ENCODE measurements at regions not wholly inside any gene's neighbourhood (a gene's known extent, or its start where the extent isn't known, plus 50 kb on each side); places are given as distances from the start of the nearest gene placed in this dataset.

DNA sequence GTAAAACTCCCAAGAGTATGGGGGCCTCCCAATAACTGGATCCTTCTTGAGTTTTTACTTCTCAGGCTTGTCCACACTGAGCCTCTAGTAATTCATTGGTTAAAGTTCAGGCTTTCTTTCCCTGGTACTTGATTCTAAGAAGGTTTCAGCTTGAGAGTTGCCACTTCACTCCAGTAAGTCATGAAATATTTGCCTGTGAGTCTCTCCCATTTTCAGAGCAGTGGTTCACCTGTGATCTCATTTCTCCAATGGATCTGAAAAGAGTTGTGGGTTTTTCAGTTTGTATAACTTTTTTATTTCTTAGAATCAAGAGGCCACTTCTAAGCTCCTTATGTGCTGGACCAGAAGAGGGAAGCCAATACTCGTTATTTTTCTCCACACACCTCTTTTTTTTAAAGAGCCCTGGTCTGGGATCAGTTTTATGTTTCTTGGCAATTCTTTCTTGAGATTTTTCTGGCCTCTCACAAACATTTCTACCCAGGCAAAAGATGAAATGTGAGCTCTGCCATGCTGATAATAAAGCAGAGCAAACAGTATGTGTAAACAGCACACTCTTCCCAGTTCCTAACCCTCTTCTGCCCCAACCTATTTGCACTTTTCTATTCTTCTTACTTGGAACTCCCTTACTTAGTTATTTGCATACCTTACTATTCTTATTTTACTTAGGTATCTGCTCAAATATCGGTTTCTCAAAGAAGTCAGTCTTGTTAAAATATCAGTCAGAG is 983.4 kb downstream of the CCSER2 start:
- no peak for TF ChIP-seq POLR2A (IDR thresholded peaks at IDR 0.05)
- TF ChIP-seq, protein P1, sequence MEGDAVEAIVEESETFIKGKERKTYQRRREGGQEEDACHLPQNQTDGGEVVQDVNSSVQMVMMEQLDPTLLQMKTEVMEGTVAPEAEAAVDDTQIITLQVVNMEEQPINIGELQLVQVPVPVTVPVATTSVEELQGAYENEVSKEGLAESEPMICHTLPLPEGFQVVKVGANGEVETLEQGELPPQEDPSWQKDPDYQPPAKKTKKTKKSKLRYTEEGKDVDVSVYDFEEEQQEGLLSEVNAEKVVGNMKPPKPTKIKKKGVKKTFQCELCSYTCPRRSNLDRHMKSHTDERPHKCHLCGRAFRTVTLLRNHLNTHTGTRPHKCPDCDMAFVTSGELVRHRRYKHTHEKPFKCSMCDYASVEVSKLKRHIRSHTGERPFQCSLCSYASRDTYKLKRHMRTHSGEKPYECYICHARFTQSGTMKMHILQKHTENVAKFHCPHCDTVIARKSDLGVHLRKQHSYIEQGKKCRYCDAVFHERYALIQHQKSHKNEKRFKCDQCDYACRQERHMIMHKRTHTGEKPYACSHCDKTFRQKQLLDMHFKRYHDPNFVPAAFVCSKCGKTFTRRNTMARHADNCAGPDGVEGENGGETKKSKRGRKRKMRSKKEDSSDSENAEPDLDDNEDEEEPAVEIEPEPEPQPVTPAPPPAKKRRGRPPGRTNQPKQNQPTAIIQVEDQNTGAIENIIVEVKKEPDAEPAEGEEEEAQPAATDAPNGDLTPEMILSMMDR (IDR thresholded peaks at IDR 0.05), result no peak
- 20 to 34% methylated on average over 2 of the region's 2 CpGs for WGBS, 2 donors
- no peak overlapping the region for H3K27ac ChIP-seq

DNA sequence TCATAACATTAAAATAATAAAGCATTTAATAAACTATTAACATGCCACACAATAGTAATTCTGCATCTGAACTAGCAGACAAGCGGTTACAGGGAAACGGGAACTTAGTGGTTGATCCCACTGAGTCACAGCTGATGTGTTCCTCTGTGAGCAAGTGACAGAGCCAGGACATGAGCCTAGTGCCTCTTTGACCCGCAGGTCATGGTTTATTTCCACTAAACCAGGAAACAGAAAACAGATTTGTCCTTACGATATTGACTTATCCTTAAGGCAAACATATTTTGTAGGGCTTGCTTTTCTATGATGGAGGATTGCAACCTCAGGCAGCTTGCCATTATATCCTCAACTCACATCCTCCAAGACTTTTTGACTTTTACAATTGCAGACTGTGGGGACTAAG is 987.3 kb downstream of the CCSER2 start:
- Histone ChIP-seq H3K27ac (no peak overlapping the region), H3K36me3 (no peaks in the 10 kb centered on the region), H3K9me3 (no peaks in the 10 kb centered on the region), H3K27me3 (no peaks in the 10 kb centered on the region), H3K4me1 (no peaks in the 10 kb centered on the region), H3K4me3 (no peak overlapping the region)
- intact Hi-C loops (cut with DNase I), result no loop called here
- 72 to 75% methylated on average over 4 of the region's 4 CpGs for WGBS, 2 donors
- DNase-seq, result no peak
- TF ChIP-seq, protein P1 (IDR thresholded peaks at IDR 0.05), result no peak
- TF ChIP-seq POLR2A (IDR thresholded peaks at IDR 0.05), result no peak

More for the DNA sequence above, 983.4 kb downstream of the CCSER2 start:
- DNase-seq, result no peak
- Histone ChIP-seq H3K4me3 (no peak overlapping the region), H3K36me3 (no peaks in the 10 kb centered on the region), H3K27me3 (no peaks in the 10 kb centered on the region), H3K9me3 (no peaks in the 10 kb centered on the region), H3K4me1 (no peaks in the 10 kb centered on the region)
- intact Hi-C loops (cut with DNase I), result no loop called here

DNA sequence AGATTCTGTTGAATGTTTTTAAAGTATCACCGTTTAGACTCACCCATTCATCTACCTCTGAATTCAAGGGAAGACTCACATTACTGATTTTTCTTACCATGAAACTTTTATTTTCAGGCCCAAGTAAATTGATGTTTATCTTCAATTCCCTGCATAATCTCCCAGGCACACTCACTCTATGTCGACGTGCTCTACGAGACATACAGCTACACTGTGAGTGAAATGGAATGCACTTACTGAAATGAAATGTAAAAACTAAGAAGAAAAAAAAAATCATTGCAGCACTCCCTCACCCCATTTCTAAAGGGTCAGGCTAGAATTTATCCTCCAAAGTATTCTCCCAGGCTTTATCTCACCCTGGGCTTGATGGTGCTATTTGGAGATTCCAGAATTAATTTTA is 987.9 kb downstream of the CCSER2 start:
- 83 to 91% methylated on average over 4 of the region's 4 CpGs for WGBS, 2 donors
- Histone ChIP-seq H3K4me1 (no peaks in the 10 kb centered on the region), H3K27ac (no peak overlapping the region), H3K27me3 (no peaks in the 10 kb centered on the region), H3K36me3 (no peaks in the 10 kb centered on the region), H3K9me3 (no peaks in the 10 kb centered on the region), H3K4me3 (no peak overlapping the region)
- no peak for DNase-seq
- intact Hi-C loops (cut with DNase I), result no loop called here
- TF ChIP-seq, protein P1 (IDR thresholded peaks at IDR 0.05), result no peak
- no peak for TF ChIP-seq POLR2A (IDR thresholded peaks at IDR 0.05)

DNA sequence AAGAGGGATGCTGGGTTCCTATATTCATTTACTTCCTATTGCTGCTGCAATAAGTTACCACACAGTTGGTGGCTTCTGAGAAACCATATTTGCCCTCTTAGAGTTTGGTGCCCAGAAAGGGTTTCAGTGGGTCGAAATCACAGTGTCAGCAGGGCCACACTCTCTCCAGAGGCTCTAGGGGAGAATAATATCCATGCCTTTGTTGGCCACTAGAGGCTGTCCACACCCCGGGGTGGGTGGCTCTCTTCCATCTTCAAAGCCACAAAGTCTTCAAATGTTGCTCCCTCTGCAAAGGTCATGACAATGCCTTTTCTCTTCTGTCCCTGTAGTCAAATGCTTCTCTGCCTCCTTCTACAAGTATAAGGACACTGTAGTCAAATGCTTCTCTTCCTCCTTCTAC is 989.4 kb downstream of the CCSER2 start:
- no peaks in the 10 kb centered on the region for H3K4me1 ChIP-seq
- no peak for DNase-seq
- no peak for TF ChIP-seq POLR2A (IDR thresholded peaks at IDR 0.05)
- TF ChIP-seq, protein P1 (IDR thresholded peaks at IDR 0.05), result no peak
- no peaks in the 10 kb centered on the region for H3K9me3 ChIP-seq
- H3K4me3 ChIP-seq, result no peak overlapping the region
- H3K36me3 ChIP-seq, result no peaks in the 10 kb centered on the region
- intact Hi-C loops (cut with DNase I), result no loop called here
- WGBS, 2 donors, result 65 to 92% methylated on average over 2 of the region's 2 CpGs
- no peak overlapping the region for H3K27ac ChIP-seq
- H3K27me3 ChIP-seq, result no peaks in the 10 kb centered on the region

DNA sequence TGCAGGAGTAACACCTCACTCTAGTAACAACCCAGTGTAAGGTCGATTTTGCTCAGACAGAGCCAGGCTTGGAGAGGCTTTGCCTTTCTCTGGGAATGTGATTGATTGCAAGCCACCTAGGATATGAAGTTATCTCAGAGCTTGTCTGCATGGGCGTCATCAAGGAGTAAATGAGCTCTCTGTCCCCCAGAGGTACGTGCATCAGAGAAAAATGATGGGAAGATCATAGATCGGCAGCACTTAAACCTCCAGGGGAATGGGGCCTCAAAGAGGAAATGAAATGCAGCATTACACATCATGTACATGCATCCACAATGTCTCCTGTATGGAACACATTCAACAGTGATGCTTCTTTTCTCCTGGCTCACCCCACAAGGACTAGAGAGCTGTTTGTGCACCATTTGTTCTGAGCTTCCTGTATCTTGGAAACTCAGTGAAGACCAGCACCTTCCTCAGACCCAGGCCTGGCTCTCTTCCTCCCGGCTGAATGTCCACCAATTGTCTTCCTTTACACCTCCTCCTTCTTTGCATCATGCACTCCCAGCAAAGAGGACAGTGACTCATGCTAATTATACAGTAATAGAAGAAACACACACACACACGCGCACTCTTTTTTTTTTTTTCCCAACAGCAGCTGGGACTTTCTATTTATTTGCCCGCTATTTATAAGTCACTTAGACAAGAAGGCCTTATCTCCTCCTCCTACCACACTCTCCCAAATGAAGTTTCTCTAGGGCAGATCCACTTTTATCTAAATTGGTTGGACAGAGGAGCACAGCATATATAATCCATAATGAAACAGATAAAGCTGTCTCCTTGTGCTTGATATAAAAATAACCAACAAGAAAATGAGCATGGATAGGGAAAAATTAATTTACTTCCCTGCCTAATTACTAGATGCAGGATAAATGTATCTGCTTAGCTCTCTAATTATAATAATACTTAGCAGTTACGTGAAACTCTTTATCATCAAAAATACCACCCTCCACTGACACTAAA is 990.7 kb downstream of the CCSER2 start:
- WGBS, 2 donors, result 54 to 56% methylated on average over 9 of the region's 9 CpGs
- H3K4me3 ChIP-seq, result no peak overlapping the region
- no peaks in the 10 kb centered on the region for H3K9me3 ChIP-seq
- H3K4me1 ChIP-seq, result no peaks in the 10 kb centered on the region
- H3K27ac ChIP-seq, result no peak overlapping the region
- no peak for TF ChIP-seq POLR2A (IDR thresholded peaks at IDR 0.05)
- TF ChIP-seq, protein P1 (IDR thresholded peaks at IDR 0.05), result no peak
- H3K27me3 ChIP-seq, result no peaks in the 10 kb centered on the region
- H3K36me3 ChIP-seq, result no peaks in the 10 kb centered on the region
- DNase-seq, result no peak
- intact Hi-C loops (cut with DNase I), result no loop called here
